T47D (cell line): ENCODE measurements at regions not wholly inside any gene's neighbourhood (a gene's known extent, or its start where the extent isn't known, plus 50 kb on each side); places are given as distances from the start of the nearest gene placed in this dataset.

Experiments used
- DNase-seq, 2 experiments: peaks; one replicate each; pipeline versions ENCODE4 v3.0.0 to v3.0.0-alpha.2; 2011 to 2012; ENCODE audit warnings: low read depth in 1 of 2, low spot score in 1 of 2
- JUND ChIP-seq: IDR thresholded peaks from 2 replicates; pipeline ENCODE4 v1.6.1; 2012; ENCODE audit warnings: low read depth
- in situ Hi-C: cut with HindIII; loops from 2 replicates; pipeline ENCODE4 v1.10.0; 2016; ENCODE audit warnings: low sequenced_read_pairs, low pct_unique_long_range_greater_than_20kb

DNA sequence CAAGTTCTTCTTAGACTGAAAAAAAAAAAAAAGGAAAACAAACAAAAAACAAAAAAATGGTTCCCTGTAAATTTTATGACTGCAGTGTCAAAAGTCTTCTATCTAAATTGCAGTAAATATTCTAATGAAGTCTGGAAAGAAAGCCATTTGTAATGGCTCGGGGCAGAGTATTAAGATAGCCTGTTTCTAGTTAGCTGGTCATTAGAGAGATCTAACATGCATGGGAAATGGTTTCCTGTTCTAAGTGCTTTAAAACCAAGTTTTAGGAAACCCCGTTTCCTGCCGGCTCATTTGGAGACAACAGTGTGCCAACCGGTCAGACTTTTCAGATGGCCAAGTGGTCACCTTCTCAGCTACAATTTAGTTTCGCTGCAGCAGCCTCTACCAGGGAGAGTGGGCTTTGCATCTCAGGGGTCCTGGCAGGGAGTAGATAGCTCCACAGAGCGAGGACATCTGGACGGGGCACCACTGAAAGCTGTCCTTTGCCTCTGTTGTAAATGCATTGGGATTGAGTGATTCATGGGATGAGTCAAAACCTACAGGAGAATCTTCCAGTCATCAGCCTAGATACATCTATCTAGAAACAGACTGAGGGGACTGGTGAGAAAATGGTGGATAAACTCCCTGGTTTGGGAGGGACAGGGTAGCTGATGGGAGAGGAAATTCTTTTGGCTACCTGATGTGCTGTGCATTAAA, 473.2 kb upstream of the SALL1 start:
- DNase-seq = no peak
- in situ Hi-C loops = no loop called here
- TF ChIP-seq JUND = no peak

DNA sequence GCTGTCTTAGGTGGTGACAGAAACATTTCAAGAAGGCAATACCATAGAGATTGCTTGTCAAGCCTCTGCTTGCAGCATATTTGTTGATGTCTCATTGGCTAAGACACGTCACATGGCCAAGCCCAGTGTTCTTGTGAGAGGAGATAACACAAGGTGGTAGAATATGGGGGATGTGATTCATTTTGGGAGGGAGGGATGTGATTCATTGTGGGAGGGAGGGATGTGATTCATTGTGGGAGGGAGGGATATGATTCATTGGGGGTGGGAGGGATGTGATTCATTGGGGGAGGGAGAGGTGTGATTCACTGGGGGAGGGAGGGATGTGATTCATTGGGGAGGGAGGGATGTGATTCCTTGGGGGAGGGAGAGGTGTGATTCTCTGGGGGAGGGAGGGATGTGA, 470.5 kb upstream of the SALL1 start:
- in situ Hi-C loops = no loop called here
- DNase-seq = no peak
- TF ChIP-seq JUND = no peak

DNA sequence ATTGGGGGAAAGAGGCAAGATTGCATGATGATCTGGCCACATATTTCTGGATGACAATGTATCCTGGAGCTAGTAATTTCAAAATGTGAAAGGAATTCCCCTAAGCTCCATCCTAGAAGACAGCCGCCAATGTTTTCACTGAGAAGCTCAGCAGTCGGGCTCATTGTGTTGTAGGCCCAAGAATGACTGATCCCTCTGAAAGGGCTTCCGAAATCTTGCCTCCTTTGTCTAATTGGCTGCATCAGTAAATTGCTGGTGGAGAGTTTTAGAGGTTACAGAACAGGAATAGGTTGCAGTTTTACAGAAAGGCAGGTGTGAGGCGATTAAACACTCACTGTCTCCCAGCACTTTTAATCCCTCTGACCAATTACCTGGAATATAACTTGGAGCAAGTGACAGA, 464.1 kb upstream of the SALL1 start:
- no peak for TF ChIP-seq JUND
- DNase-seq = no peak
- in situ Hi-C loops = no loop called here

DNA sequence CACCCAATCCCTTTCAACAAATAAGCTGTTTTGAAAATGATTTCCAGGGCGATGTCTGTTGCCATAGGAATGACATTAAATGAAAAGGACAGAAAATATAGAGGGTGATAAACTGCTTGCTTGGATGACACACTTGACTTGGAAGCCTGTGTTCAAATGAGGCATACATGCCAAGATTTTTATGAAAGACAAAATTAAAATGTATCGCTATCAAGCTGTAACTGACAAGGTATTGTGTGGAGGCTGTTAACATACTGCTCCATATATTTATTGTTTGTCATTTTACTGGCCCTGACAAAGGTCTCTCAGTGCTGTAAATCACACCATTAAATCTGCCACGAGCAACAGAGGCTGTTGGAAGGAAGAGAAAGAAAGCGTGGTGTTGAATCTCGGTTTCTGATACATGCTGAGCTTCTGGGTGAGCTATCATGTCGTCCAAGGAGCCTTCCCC, 456.2 kb upstream of the SALL1 start:
- no peak for DNase-seq
- TF ChIP-seq JUND = no peak
- in situ Hi-C loops = no loop called here

DNA sequence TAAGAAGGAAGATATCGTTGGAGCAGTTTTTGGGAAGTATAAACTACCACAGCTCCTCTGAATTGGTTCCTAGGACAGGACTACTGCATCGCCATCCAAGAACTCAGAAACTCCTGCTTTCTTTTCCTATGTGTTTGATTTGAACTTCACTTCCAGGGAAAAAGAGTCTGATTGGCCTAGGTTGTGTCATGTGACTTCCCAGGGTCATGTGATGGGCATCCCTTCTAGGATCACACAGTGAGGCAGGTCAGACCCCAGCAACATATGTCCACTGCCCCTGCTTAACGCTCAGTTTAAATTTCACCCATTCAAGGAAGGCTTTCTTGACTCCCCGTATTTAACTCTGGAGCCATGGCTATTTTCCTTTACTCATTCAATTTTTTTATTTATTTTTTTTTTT, 445.2 kb upstream of the SALL1 start:
- TF ChIP-seq JUND = no peak
- no peak for DNase-seq
- in situ Hi-C loops = no loop called here

DNA sequence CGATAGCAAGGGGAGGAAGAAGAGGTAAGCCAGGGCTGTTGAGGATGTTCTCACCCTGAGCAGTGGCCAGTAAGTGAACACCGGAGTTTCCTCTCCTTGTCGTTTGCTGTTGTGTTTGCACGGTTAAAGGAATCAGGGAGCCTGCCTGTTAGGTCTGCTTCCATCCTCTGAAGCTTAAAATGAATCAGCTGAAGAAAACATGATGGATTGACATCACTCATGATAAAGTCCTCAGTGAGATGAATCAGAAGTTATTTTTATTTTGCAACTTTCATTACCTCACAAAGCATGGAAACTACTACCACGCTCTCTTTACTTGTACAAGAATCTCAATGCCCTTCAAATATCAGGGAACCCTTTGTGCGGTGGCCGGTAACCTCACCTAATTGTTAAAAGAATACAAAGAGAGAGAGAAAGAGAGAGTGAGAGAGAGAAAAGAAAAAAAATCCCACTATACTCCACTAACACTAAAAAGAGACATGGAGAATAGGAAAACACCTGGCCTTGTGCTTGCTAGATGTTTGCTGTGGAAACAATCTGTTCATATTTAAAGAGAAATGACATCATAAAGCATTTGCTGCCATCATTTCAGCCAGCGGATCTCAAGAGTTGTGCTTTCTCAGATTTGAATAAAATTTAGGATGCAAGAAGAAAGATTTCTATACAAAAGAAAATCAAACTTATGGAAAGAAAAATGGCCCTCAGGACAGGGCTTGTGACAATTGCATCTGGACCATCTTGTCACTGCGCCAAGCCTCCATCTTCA, 441.6 kb upstream of the SALL1 start:
- in situ Hi-C loops = no loop called here
- DNase-seq = no peak
- TF ChIP-seq JUND = no peak

DNA sequence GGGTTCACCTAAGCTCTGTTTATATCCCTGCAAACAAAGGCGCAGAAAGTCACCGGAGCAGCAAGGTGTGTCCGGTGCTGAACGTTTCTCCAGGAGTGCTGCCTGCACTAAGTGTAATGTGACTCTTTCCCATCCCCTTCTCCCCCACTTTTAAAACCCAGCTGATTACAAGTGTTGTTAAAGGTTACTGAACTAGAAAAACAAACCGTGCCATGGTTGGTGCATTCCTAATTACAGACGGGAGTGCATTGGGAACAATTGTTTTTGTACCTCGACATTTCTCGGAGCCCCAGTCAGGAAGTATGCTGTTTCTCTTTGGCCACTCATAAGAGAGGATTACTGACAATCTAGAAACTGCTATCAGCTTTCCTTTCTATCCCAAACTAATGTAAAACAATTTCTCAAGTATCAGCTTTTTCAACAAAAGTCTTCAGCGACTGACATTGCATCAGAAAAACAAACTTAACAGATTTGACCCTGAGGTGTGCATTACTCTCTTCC, 441.0 kb upstream of the SALL1 start:
- in situ Hi-C loops = no loop called here
- DNase-seq = no peak
- TF ChIP-seq JUND = no peak

DNA sequence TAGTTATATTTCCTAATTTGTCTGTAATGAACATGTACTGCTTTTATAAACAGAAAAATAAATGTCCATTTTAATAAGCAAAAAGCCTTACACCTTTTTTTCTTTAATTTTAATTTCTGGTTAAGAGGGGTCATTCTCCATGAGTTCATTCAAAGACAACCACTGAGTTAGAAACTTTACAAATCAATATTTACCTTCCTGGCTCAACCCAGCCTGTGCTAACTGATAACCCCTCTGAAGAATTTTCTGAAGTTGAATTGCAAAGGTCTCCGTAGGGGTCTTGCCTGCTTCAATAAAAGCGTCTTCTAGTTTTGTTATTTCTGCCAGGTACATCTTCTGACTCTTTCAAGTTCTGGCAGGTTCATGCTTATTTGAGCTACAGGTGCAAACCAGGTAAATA, 440.4 kb upstream of the SALL1 start:
- DNase-seq = no peak
- no peak for TF ChIP-seq JUND
- in situ Hi-C loops = no loop called here

DNA sequence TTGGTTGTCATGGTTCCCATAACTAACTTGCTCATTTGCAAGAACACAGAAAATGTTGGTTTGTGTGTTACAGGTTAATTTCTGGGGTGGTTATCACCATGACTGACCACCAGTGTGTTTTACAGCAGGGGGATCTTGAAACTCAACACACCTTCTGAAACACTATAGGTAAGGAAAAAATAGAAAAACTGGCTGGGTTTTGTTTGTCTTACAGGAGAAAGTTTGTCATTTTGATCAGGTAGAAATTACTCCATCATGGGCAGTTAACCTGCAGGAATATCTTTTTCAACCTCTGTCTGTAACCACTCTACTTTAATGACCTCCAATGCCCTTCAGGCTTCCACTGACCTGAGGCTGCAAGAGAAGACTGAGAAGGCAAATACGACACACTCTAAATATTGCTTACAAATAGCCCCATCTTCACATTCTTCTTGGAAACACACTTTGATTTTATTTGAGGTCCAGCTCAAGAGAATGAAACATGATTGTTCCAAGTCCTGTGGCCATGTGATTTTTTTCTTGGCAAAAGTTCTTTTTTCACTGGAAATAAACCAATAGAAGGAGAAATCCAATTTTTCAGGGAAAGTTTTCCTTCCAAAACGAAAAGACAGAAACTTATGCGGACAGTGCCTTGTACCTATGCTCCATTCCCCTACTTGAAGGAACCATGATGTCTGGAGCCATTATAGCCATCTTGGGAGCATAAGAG, 428.7 kb upstream of the SALL1 start:
- in situ Hi-C loops = no loop called here
- no peak for DNase-seq
- no peak for TF ChIP-seq JUND

DNA sequence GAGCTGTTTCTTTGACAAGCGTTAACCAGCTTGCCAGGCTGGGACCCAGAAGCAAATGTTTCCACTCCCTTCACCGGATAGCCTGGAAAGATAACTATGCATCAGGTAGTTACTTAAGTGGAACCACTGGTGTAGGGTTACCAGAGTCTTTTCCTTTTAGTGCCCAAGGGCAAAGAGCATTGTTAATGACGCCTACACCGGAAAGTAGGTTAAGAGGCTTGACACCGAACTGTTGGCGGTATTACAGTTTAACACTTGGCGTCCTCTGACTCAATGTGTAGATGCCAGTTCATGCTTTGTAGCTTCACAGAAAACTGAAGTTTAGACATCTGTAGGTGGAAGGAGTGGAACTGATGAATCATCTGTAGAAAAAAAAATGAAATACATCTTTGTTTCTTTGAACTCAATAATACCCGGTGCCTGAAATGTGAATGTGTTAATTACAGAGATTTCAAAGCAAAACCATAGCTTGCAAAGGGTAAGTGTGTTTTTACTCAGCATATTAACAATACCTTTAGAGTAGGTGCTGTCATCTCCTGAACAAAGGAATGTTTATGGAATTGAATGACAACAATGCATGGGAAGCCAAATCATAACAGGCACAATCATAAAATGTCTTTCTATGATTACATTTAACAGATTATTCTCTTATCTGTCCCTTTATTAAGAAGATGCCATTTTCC, 426.7 kb upstream of the SALL1 start:
- no peak for TF ChIP-seq JUND
- DNase-seq = no peak
- in situ Hi-C loops = no loop called here

DNA sequence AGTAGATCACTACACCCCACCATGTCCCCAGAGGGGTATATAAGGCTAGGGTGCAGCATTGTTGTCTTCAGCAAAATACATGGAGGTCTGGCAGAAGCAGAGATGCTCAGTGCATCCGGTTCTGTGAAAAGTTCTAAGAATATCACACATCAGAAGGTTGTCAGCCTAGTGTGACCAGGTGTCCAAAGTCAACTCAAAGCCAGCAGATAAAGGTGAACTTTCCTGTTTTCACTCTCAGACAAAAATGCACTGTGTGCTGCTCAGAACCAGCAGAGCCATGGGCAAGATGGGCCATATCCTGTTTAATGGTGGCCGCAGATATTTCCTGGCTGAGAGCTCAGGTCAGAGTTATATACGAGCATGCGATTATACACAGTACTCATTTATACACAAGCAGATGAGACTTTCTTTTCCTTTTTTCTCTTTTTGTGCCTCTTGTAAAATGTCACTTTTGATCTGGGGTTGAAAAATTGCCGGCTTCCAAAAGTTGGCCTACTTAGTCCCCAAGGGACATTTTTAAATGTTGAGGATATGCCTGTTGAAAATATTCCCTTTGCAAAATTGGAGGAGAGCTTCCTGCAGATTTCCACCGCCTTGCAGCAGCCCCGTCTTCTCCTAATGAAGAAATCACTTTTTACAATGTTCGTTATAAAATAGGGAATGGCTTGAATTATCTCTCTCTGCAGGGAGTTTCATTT, 425.6 kb upstream of the SALL1 start:
- in situ Hi-C loops = no loop called here
- no peak for DNase-seq
- no peak for TF ChIP-seq JUND

DNA sequence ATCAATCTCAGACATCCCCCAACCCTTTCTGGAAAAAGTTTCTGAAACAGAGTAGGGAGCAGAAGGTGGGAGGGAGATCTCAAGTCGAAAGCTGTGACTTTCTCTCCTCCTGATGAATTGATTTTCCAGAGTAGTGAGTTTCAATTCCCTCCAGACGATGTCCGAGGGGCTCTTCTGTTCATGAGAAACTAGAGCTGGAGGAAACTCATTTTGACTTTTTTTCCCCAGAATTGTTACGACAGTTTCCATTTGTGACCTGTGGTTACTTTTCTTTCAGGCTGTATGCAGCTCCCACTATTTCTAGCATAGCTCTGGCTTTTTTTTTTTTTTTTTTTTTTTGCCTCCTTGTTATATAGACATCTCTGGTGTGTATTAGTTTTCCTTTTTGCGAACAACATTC, 422.1 kb upstream of the SALL1 start:
- no peak for DNase-seq
- in situ Hi-C loops = no loop called here
- TF ChIP-seq JUND = no peak
